ENCODE measurements at regions not wholly inside any gene's neighbourhood (a gene's known extent, or its start where the extent isn't known, plus 50 kb on each side); places are given as distances from the start of the nearest gene placed in this dataset.
"Not testable (repeated sequence)": the region's sequence is repeated elsewhere in the genome, so short reads cannot be mapped to it uniquely, and the experiment has no call there.

DNA sequence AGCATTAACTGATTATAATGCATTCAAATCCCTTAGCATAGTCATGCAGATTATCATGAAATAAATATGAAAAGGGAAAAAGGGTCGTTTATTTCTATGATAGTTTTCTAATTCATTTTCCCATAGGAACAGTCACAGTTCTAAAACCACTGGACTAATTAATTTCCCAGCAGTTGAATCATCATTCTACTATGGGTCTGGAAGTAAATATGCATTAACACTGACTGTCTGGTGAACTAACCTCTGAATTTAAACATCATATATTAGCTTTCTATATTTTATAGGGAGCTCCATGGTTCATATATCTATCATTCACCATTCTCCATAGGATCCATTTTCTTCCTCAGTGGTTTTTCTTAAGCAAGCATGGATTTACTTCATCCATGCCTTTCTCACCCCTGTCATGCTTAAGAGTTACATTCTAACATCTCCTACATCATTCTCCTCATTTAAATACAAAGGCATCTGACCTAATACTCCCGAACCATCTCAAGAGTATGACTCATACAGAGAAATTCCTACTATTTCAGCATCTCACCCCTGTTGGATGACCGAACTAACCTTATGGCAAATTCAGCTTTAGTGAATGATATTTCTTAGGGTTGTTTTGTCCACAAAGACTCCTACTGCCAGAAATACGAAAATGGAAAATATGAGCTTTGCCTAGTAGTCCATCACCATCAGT is 198.7 kb upstream of the ADAMTS3 start:
- Histone ChIP-seq H3K36me3 (ENCODE audit: insufficient read depth, low read depth, low read length) (no peaks in the 10 kb centered on the region), H3K27me3 (ENCODE audit: insufficient read depth, low read length) (no peaks in the 10 kb centered on the region), H3K9me3 (ENCODE audit: insufficient read depth, low read depth, low read length) (no peaks in the 10 kb centered on the region), H3K4me3 (ENCODE audit: low read length) (no peak overlapping the region), H3K9ac (ENCODE audit: low read depth, low read length) (no peak overlapping the region), H3K4me1 (ENCODE audit: insufficient read depth, low read length) (no peaks in the 10 kb centered on the region), H3K27ac (ENCODE audit: low read length) (no peak overlapping the region)

DNA sequence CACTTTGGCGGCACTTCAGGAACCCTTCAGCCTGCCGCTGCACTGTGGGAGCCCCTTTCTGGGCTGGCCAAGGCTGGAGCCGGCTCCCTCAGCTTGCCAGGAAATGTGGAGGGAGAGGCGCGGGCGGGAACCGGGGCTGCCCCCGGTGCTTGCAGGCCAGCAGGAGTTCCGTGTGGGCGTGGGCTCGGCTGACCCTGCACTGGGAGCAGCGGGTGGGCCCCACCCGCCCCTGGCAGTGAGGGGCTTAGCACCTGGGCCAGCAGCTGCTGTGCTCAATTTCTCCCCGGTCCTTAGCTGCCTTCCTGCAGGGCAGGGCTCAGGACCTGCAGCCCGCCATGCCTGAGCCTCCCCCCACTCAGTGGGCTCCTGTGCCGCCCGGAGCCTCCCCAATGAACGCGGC is 196.8 kb upstream of the ADAMTS3 start:
- H3K27me3 ChIP-seq (ENCODE audit: insufficient read depth, low read length); H3K27ac ChIP-seq (ENCODE audit: low read length); H3K4me3 ChIP-seq (ENCODE audit: low read length); H3K4me1 ChIP-seq (ENCODE audit: insufficient read depth, low read length); H3K9ac ChIP-seq (ENCODE audit: low read depth, low read length); H3K9me3 ChIP-seq (ENCODE audit: insufficient read depth, low read depth, low read length); H3K36me3 ChIP-seq (ENCODE audit: insufficient read depth, low read depth, low read length): not testable (repeated sequence)

DNA sequence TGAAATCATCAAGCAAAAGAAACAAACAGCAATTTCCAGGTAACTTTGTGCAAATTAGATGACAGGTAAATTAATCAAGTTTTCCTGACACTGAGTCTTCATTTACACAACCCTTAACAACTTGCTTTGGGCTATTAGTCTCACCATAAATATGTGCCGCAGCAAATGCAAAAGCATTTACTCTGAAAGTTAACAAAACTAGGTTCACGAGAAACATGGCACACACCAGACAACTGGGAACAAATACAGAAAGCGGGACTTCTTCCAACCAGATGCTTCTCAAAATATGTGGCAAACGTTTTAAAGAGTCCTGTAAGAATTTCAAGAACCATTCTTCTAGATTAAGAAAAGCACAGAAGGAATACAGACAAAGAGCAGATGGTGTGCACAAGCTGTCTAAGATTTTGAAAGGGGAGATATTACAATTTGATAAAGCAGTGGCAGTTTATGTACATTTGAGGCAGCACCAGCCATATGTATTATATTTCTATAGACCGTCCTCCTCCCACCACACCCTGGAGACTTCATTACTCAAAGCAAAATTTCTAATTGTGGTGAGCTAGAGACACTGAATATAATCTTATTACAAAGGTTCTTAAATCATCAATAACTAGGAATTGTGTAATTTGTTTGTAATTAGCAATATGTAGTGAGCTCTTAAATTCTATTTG is 192.5 kb upstream of the ADAMTS3 start:
- Histone ChIP-seq H3K9me3 (ENCODE audit: insufficient read depth, low read depth, low read length) (no peaks in the 10 kb centered on the region), H3K27me3 (ENCODE audit: insufficient read depth, low read length) (no peaks in the 10 kb centered on the region), H3K4me3 (ENCODE audit: low read length) (no peak overlapping the region), H3K36me3 (ENCODE audit: insufficient read depth, low read depth, low read length) (no peaks in the 10 kb centered on the region), H3K4me1 (ENCODE audit: insufficient read depth, low read length) (no peaks in the 10 kb centered on the region), H3K9ac (ENCODE audit: low read depth, low read length) (no peak overlapping the region), H3K27ac (ENCODE audit: low read length) (no peak overlapping the region)

DNA sequence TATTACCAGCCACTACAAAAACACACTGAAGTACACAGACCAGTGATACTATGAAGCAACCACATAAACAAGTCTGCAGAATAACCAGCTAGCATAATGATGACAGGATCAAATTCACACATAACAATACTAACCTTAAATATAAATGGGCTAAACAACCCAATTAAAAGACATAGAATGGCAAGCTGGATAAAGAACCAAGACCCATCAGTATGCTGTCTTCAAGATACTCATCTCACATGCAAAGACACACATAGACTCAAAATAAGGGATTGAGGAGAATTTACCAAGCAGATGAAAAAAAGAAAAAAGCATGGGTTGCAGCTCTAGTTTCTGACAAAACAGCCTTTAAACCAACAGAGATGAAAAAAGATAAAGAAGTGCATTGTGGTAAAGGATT is 184.4 kb upstream of the ADAMTS3 start:
- H3K9ac ChIP-seq (ENCODE audit: low read depth, low read length); H3K9me3 ChIP-seq (ENCODE audit: insufficient read depth, low read depth, low read length); H3K4me1 ChIP-seq (ENCODE audit: insufficient read depth, low read length); H3K4me3 ChIP-seq (ENCODE audit: low read length); H3K27me3 ChIP-seq (ENCODE audit: insufficient read depth, low read length); H3K27ac ChIP-seq (ENCODE audit: low read length); H3K36me3 ChIP-seq (ENCODE audit: insufficient read depth, low read depth, low read length): not testable (repeated sequence)

DNA sequence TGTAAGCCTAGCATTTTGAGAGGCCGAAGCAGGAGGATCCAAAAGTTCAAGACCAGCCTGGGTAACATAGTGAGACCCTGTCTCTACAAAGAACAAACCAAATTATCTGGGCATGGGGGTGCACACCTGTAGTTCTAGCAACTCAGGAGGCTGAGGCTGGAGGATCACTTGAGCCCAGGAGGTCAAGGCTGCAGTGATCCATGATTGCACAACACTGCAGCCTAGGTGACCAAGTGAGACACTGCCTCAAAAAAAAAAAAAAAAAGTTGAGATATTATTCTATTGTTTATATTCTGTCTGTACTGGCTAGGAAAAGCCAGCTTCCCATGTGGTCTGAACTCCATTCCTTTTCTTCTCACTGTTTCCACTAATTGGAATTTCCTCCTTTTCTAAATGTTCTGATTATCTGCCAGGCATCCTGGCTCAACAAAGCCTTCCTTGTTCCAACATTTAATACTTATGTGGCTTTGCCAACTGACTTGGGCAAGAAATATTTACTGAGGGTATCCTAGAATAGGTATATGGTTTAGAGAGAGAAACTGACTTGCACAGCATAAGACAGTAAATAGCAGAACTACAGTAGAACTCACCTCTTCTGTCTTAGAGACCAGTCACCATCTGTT is 175.2 kb upstream of the ADAMTS3 start:
- Histone ChIP-seq H3K9me3 (ENCODE audit: insufficient read depth, low read depth, low read length) (no peaks in the 10 kb centered on the region; the same call in 1 of the 2 replicates), H3K27ac (ENCODE audit: low read length) (no peak overlapping the region), H3K27me3 (ENCODE audit: insufficient read depth, low read length) (no peaks in the 10 kb centered on the region), H3K4me1 (ENCODE audit: insufficient read depth, low read length) (no peaks in the 10 kb centered on the region), H3K36me3 (ENCODE audit: insufficient read depth, low read depth, low read length) (no peaks in the 10 kb centered on the region), H3K4me3 (ENCODE audit: low read length) (no peak overlapping the region), H3K9ac (ENCODE audit: low read depth, low read length) (no peak overlapping the region)

DNA sequence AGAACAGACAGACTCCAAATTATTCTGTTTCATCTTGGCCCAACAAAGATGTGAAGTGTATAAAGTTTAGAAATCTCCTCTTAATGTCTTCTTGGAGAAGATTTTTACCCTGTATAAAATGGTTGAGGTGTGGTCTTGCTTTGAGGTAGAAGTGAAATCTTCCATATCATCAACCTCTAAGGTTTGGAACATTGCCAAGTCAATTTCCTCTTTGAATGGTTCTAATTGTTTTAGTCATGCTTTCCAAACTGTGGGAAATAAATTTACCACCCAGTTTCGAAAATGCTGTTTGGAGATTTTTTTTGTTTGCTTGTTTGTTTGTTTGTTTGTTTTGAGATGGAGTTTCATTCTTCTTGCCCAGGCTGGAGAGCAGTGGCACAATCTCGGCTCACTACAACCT is 174.1 kb upstream of the ADAMTS3 start:
- H3K4me3 ChIP-seq (ENCODE audit: low read length) = no peak overlapping the region
- no peaks in the 10 kb centered on the region for H3K27me3 ChIP-seq (ENCODE audit: insufficient read depth, low read length)
- no peaks in the 10 kb centered on the region for H3K4me1 ChIP-seq (ENCODE audit: insufficient read depth, low read length)
- H3K9me3 ChIP-seq (ENCODE audit: insufficient read depth, low read depth, low read length) = no peaks in the 10 kb centered on the region
- no peak overlapping the region for H3K9ac ChIP-seq (ENCODE audit: low read depth, low read length)
- H3K36me3 ChIP-seq (ENCODE audit: insufficient read depth, low read depth, low read length) = no peaks in the 10 kb centered on the region
- no peak overlapping the region for H3K27ac ChIP-seq (ENCODE audit: low read length)

DNA sequence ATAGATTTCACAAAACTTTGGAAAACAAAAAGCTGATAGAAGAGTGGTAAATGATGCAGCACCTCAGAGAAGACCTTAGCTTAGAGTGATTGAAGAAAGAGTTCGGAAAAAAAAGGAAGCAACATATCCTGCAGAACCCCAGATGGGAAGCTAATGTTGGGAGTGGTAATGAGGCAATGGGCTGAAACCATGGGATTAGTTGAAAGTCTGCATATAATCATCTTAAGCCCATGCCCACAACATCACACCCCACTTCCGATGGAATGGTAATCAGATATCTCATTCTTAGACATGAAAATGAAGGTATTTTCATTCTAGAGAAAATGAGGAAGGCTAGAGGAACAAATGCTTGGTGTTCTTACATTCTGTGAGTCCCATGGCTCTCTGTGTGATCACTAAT is 146.3 kb upstream of the ADAMTS3 start:
- Histone ChIP-seq H3K9ac (ENCODE audit: low read depth, low read length) (no peak overlapping the region), H3K4me3 (ENCODE audit: low read length) (no peak overlapping the region)

DNA sequence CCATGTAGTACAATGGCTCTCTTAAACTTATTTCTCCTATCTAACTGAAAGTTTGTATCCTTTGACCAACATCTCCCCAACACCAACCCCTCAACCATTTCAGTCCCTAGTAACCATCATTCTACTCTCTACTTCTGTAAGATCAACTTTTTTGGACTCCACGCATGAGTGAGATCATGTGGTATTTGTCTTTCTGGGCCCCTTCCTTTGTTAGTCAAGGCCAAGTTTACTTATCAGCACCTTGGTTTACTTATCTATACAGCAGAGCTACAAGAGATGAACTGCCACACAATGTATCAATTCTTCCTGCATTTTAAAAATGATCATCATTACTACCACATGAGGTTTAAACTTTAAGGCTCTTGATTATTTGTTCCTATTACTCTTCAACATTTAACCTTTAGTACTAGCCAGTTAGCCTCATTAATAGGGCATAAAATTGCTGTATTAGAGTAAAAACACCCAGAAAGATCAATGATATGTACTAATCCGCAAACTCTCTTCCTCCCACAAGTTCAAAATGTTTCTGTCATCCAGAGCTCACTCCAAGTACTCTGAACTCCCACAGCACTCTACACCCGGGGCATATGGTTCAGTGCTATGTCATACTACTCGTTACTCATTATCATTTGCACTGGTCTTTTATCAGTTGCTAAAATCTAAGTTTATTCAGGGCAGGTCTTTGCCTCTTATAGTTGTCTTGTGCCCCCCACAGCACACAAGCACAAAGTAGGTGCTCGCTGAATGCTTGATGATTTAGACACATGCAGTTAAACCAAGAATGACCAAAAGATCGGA is 145.7 kb upstream of the ADAMTS3 start:
- no peaks in the 10 kb centered on the region for H3K9me3 ChIP-seq (ENCODE audit: insufficient read depth, low read depth, low read length)
- H3K36me3 ChIP-seq (ENCODE audit: insufficient read depth, low read depth, low read length) = no peaks in the 10 kb centered on the region
- no peak overlapping the region for H3K27ac ChIP-seq (ENCODE audit: low read length)
- no peak overlapping the region for H3K9ac ChIP-seq (ENCODE audit: low read depth, low read length)
- H3K4me1 ChIP-seq (ENCODE audit: insufficient read depth, low read length) = no peaks in the 10 kb centered on the region
- no peak overlapping the region for H3K4me3 ChIP-seq (ENCODE audit: low read length)
- no peaks in the 10 kb centered on the region for H3K27me3 ChIP-seq (ENCODE audit: insufficient read depth, low read length)

More for the DNA sequence above, 146.3 kb upstream of the ADAMTS3 start:
- no peaks in the 10 kb centered on the region for H3K9me3 ChIP-seq (ENCODE audit: insufficient read depth, low read depth, low read length)
- no peaks in the 10 kb centered on the region for H3K36me3 ChIP-seq (ENCODE audit: insufficient read depth, low read depth, low read length)
- H3K27me3 ChIP-seq (ENCODE audit: insufficient read depth, low read length) = no peaks in the 10 kb centered on the region
- no peaks in the 10 kb centered on the region for H3K4me1 ChIP-seq (ENCODE audit: insufficient read depth, low read length)
- no peak overlapping the region for H3K27ac ChIP-seq (ENCODE audit: low read length)

DNA sequence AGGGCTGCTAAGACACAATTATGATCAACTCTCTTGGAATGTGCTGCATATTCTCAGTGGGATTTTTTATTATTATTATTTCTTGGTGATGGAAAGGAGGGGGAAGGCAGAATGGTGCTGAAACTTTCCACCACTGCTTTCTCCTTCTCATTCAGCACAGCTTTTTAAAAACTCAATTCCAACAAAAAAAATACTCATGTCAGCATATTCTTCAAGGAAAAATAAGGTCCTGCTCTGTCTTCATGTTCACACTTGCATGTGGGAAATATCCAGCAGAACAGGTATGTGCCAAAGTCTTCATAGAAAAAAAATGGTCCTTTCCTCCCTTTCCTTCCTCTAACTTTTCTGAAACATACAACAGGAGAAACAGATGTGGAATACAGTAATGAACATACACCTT is 144.0 kb upstream of the ADAMTS3 start:
- no peaks in the 10 kb centered on the region for H3K4me1 ChIP-seq (ENCODE audit: insufficient read depth, low read length)
- no peaks in the 10 kb centered on the region for H3K36me3 ChIP-seq (ENCODE audit: insufficient read depth, low read depth, low read length)
- no peak overlapping the region for H3K4me3 ChIP-seq (ENCODE audit: low read length)
- no peaks in the 10 kb centered on the region for H3K9me3 ChIP-seq (ENCODE audit: insufficient read depth, low read depth, low read length)
- no peaks in the 10 kb centered on the region for H3K27me3 ChIP-seq (ENCODE audit: insufficient read depth, low read length)
- no peak overlapping the region for H3K9ac ChIP-seq (ENCODE audit: low read depth, low read length)
- no peak overlapping the region for H3K27ac ChIP-seq (ENCODE audit: low read length)

DNA sequence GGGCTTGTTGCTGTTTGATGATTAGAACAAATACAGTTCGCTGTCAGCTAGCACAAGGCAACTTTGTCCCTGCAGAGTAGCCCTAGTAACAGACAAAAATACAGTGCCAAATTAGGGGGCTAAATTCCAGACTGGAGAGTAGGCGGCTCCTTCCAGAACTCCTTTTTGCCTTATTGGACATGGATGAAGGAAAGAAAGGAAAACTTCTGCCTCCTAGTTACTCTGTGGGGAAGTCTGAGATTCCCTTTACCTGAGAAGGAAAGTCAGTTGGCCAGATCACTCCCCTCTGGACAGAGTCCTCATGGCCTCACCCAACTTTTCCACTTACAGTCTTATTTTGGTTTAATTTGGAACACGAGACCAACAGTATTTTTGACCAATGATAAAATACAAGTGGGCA is 140.5 kb upstream of the ADAMTS3 start:
- H3K4me1 ChIP-seq (ENCODE audit: insufficient read depth, low read length) = no peaks in the 10 kb centered on the region
- H3K36me3 ChIP-seq (ENCODE audit: insufficient read depth, low read depth, low read length) = no peaks in the 10 kb centered on the region
- H3K27me3 ChIP-seq (ENCODE audit: insufficient read depth, low read length) = no peaks in the 10 kb centered on the region
- no peaks in the 10 kb centered on the region for H3K9me3 ChIP-seq (ENCODE audit: insufficient read depth, low read depth, low read length)
- no peak overlapping the region for H3K9ac ChIP-seq (ENCODE audit: low read depth, low read length)
- no peak overlapping the region for H3K4me3 ChIP-seq (ENCODE audit: low read length)
- H3K27ac ChIP-seq (ENCODE audit: low read length) = no peak overlapping the region

DNA sequence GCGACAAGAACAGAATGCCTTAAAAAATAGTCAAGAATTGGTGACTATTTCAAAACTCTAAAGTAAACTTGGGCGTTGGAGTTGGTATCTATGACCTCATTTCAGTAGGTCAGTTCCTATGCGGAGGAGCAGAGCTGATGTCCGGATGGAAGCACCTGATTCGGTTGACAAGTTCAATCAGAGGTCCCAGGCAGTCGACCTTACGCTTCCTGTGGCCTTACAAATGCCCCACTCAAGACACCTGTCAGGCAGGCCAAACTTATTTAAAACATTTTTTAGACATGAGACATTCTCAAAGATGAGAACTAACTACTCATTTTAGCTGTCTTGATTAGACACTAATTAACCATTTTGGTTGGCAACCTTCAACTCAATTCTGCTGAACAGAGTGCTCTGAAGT is 137.7 kb upstream of the ADAMTS3 start:
- Histone ChIP-seq H3K27ac (ENCODE audit: low read length) (no peak overlapping the region), H3K9me3 (ENCODE audit: insufficient read depth, low read depth, low read length) (no peaks in the 10 kb centered on the region), H3K4me1 (ENCODE audit: insufficient read depth, low read length) (no peaks in the 10 kb centered on the region), H3K36me3 (ENCODE audit: insufficient read depth, low read depth, low read length) (no peaks in the 10 kb centered on the region), H3K9ac (ENCODE audit: low read depth, low read length) (no peak overlapping the region), H3K27me3 (ENCODE audit: insufficient read depth, low read length) (no peaks in the 10 kb centered on the region), H3K4me3 (ENCODE audit: low read length) (no peak overlapping the region)
